ENCODE measurements at regions not wholly inside any gene's neighbourhood (a gene's known extent, or its start where the extent isn't known, plus 50 kb on each side); places are given as distances from the start of the nearest gene placed in this dataset.
A peak's percentile ranks its signal among the peaks of the same experiment; 100 is the strongest.

GRCh38 chr9:109923471-109923760 is 143.4 kb downstream of the PALM2AKAP2 start:
- Histone ChIP-seq H3K4me1 (ENCODE audit: control insufficient read depth in 1 of 2, extremely low read depth in 1 of 2, insufficient read depth in 2 of 2, low read length in 2 of 2) (peaks cover 4 to 8% of the 10 kb centered on the region in 2 experiments), H3K4me3 (ENCODE audit: control insufficient read depth in 1 of 2, extremely low read depth in 1 of 2, low read length in 1 of 2) (no peak overlapping the region), H3K36me3 (ENCODE audit: control insufficient read depth in 2 of 2, extremely low read depth in 1 of 2, insufficient read depth in 1 of 2, low read length in 1 of 2) (no peaks in the 10 kb centered on the region), H3K9me3 (no peaks in the 10 kb centered on the region), H3K27ac (ENCODE audit: low read length) (no peak overlapping the region), H3K27me3 (replicated peaks in 1 of 2; ENCODE audit: control insufficient read depth in 2 of 2, extremely low read depth in 1 of 2, insufficient read depth in 2 of 2, low read length in 1 of 2) (peaks cover 0 to 7% of the 10 kb centered on the region in 2 experiments)
- no peak overlapping the region for H3K4me3 Mint-ChIP-seq
- 83% methylated on average over 4 of the region's 5 CpGs for WGBS (ENCODE audit: insufficient coverage)
- ATAC-seq (replicated peaks in 1 of 4) (no peak), DNase-seq (no peak)
- H3K27me3 Mint-ChIP-seq = no peaks in the 10 kb centered on the region
- no peaks in the 10 kb centered on the region for H3K9me3 Mint-ChIP-seq
- H3K4me1 Mint-ChIP-seq = peaks cover 7 to 15% (median 7%) of the 10 kb centered on the region in 3 donors
- no peak overlapping the region for H3K27ac Mint-ChIP-seq
- no peaks in the 10 kb centered on the region for H3K36me3 Mint-ChIP-seq
- POLR2A ChIA-PET = no interaction called here
- CTCF ChIA-PET = interaction anchor here in 1 of 2 donors (0.6 to 1.1 kb wide), 2 partner anchors 11 to 229 kb away, joined by 3 to 5 read pairs; no protein-coding TSS in a partner anchor

- H3K27ac ChIP-seq (ENCODE audit: low read length) = no peak overlapping the region
- ChIA-PET CTCF (interaction anchor here in 1 of 2 donors (1.1 kb wide), 1 partner anchor 11 kb away, joined by 3 read pairs; no protein-coding TSS in a partner anchor), POLR2A (no interaction called here)
- no peaks in the 10 kb centered on the region for H3K9me3 ChIP-seq
- peaks cover 0 to 4% of the 10 kb centered on the region in 2 experiments for H3K4me1 ChIP-seq (ENCODE audit: control insufficient read depth in 1 of 2, extremely low read depth in 1 of 2, insufficient read depth in 2 of 2, low read length in 2 of 2)
- ATAC-seq (replicated peaks in 1 of 4) = no peak
- peaks cover 0 to 4% of the 10 kb centered on the region in 2 experiments for H3K27me3 ChIP-seq (replicated peaks in 1 of 2; ENCODE audit: control insufficient read depth in 2 of 2, extremely low read depth in 1 of 2, insufficient read depth in 2 of 2, low read length in 1 of 2)
- WGBS (ENCODE audit: insufficient coverage) = 63% methylated on average over 2 of the region's 3 CpGs
- no peaks in the 10 kb centered on the region for H3K27me3 Mint-ChIP-seq
- H3K4me1 Mint-ChIP-seq = peaks cover 3 to 11% (median 3%) of the 10 kb centered on the region in 3 donors
- no peaks in the 10 kb centered on the region for H3K36me3 ChIP-seq (ENCODE audit: control insufficient read depth in 2 of 2, extremely low read depth in 1 of 2, insufficient read depth in 1 of 2, low read length in 1 of 2)
- no peak overlapping the region for H3K4me3 ChIP-seq (ENCODE audit: control insufficient read depth in 1 of 2, extremely low read depth in 1 of 2, low read length in 1 of 2)
- H3K9me3 Mint-ChIP-seq = no peaks in the 10 kb centered on the region
- H3K27ac Mint-ChIP-seq = no peak overlapping the region
- H3K4me3 Mint-ChIP-seq = no peak overlapping the region
- no peak for DNase-seq
- no peaks in the 10 kb centered on the region for H3K36me3 Mint-ChIP-seq
Observed at GRCh38 chr9:109923806-109924205, 143.8 kb downstream of the PALM2AKAP2 start.

- Mint-ChIP-seq H3K36me3 (no peaks in the 10 kb centered on the region), H3K9me3 (no peaks in the 10 kb centered on the region), H3K4me3 (no peak overlapping the region), H3K27me3 (no peaks in the 10 kb centered on the region), H3K27ac (no peak overlapping the region), H3K4me1 (peaks cover 0 to 8% (median 0%) of the 10 kb centered on the region in 3 donors)
- ChIA-PET POLR2A (no interaction called here), CTCF (no interaction called here)
- Histone ChIP-seq H3K27ac (ENCODE audit: low read length) (no peak overlapping the region), H3K27me3 (replicated peaks in 1 of 2; ENCODE audit: control insufficient read depth in 2 of 2, extremely low read depth in 1 of 2, insufficient read depth in 2 of 2, low read length in 1 of 2) (no peaks in the 10 kb centered on the region), H3K4me1 (ENCODE audit: control insufficient read depth in 1 of 2, extremely low read depth in 1 of 2, insufficient read depth in 2 of 2, low read length in 2 of 2) (no peaks in the 10 kb centered on the region), H3K9me3 (no peaks in the 10 kb centered on the region), H3K4me3 (ENCODE audit: control insufficient read depth in 1 of 2, extremely low read depth in 1 of 2, low read length in 1 of 2) (no peak overlapping the region), H3K36me3 (ENCODE audit: control insufficient read depth in 2 of 2, extremely low read depth in 1 of 2, insufficient read depth in 1 of 2, low read length in 1 of 2) (no peaks in the 10 kb centered on the region)
- DNase-seq (no peak), ATAC-seq (replicated peaks in 1 of 4) (no peak)
- WGBS (ENCODE audit: insufficient coverage) = no CpG with 5 or more reads among the region's 2 CpGs
Observed at GRCh38 chr9:109925799-109926198, 145.8 kb downstream of the PALM2AKAP2 start.

- Mint-ChIP-seq H3K9me3 (no peaks in the 10 kb centered on the region), H3K36me3 (no peaks in the 10 kb centered on the region), H3K4me3 (no peak overlapping the region), H3K4me1 (peaks cover 0 to 6% (median 0%) of the 10 kb centered on the region in 3 donors), H3K27me3 (no peaks in the 10 kb centered on the region), H3K27ac (no peak overlapping the region)
- WGBS (ENCODE audit: insufficient coverage) = 20% methylated on average over 1 of the region's 3 CpGs
- no peaks in the 10 kb centered on the region for H3K27me3 ChIP-seq (replicated peaks in 1 of 2; ENCODE audit: control insufficient read depth in 2 of 2, extremely low read depth in 1 of 2, insufficient read depth in 2 of 2, low read length in 1 of 2)
- CTCF ChIA-PET = no interaction called here
- no peak overlapping the region for H3K27ac ChIP-seq (ENCODE audit: low read length)
- H3K4me3 ChIP-seq (ENCODE audit: control insufficient read depth in 1 of 2, extremely low read depth in 1 of 2, low read length in 1 of 2) = no peak overlapping the region
- H3K9me3 ChIP-seq = no peaks in the 10 kb centered on the region
- DNase-seq (no peak), ATAC-seq (replicated peaks in 1 of 4) (no peak)
- POLR2A ChIA-PET = no interaction called here
- H3K4me1 ChIP-seq (ENCODE audit: control insufficient read depth in 1 of 2, extremely low read depth in 1 of 2, insufficient read depth in 2 of 2, low read length in 2 of 2) = no peaks in the 10 kb centered on the region
- H3K36me3 ChIP-seq (ENCODE audit: control insufficient read depth in 2 of 2, extremely low read depth in 1 of 2, insufficient read depth in 1 of 2, low read length in 1 of 2) = no peaks in the 10 kb centered on the region
Observed at GRCh38 chr9:109926421-109926869, 146.4 kb downstream of the PALM2AKAP2 start.

- no peaks in the 10 kb centered on the region for H3K9me3 Mint-ChIP-seq
- H3K36me3 Mint-ChIP-seq = no peaks in the 10 kb centered on the region
- 97% methylated on average over 4 of the region's 7 CpGs for WGBS (ENCODE audit: insufficient coverage)
- no peak overlapping the region for H3K4me3 Mint-ChIP-seq
- ChIA-PET POLR2A (no interaction called here), CTCF (no interaction called here)
- Histone ChIP-seq H3K36me3 (ENCODE audit: control insufficient read depth in 2 of 2, extremely low read depth in 1 of 2, insufficient read depth in 1 of 2, low read length in 1 of 2) (no peaks in the 10 kb centered on the region), H3K9me3 (no peaks in the 10 kb centered on the region), H3K27ac (ENCODE audit: low read length) (no peak overlapping the region), H3K4me1 (ENCODE audit: control insufficient read depth in 1 of 2, extremely low read depth in 1 of 2, insufficient read depth in 2 of 2, low read length in 2 of 2) (peaks cover 3 to 13% of the 10 kb centered on the region in 2 experiments), H3K27me3 (replicated peaks in 1 of 2; ENCODE audit: control insufficient read depth in 2 of 2, extremely low read depth in 1 of 2, insufficient read depth in 2 of 2, low read length in 1 of 2) (peaks cover 0 to 3% of the 10 kb centered on the region in 2 experiments), H3K4me3 (ENCODE audit: control insufficient read depth in 1 of 2, extremely low read depth in 1 of 2, low read length in 1 of 2) (no peak overlapping the region)
- DNase-seq (no peak), ATAC-seq (replicated peaks in 1 of 4) (no peak)
- no peak overlapping the region for H3K27ac Mint-ChIP-seq
- H3K4me1 Mint-ChIP-seq = peaks cover 9 to 13% (median 10%) of the 10 kb centered on the region in 3 donors
- H3K27me3 Mint-ChIP-seq = peaks cover 0 to 1% of the 10 kb centered on the region in 2 donors
Observed at GRCh38 chr9:109931623-109932022, 151.6 kb downstream of the PALM2AKAP2 start.

GRCh38 chr9:109934136-109934856 is 154.3 kb downstream of the PALM2AKAP2 start:
- Mint-ChIP-seq H3K36me3 (no peaks in the 10 kb centered on the region), H3K27me3 (peaks cover 0 to 1% of the 10 kb centered on the region in 2 donors), H3K4me1 (peaks cover 16 to 21% (median 17%) of the 10 kb centered on the region in 3 donors), H3K9me3 (no peaks in the 10 kb centered on the region), H3K27ac (peak overlapping the region in 1 of 2 donors; percentile 11), H3K4me3 (no peak overlapping the region)
- Histone ChIP-seq H3K36me3 (ENCODE audit: control insufficient read depth in 2 of 2, extremely low read depth in 1 of 2, insufficient read depth in 1 of 2, low read length in 1 of 2) (no peaks in the 10 kb centered on the region), H3K4me1 (ENCODE audit: control insufficient read depth in 1 of 2, extremely low read depth in 1 of 2, insufficient read depth in 2 of 2, low read length in 2 of 2) (peaks cover 3 to 26% of the 10 kb centered on the region in 2 experiments), H3K9me3 (no peaks in the 10 kb centered on the region), H3K4me3 (ENCODE audit: control insufficient read depth in 1 of 2, extremely low read depth in 1 of 2, low read length in 1 of 2) (no peak overlapping the region), H3K27ac (ENCODE audit: low read length) (no peak overlapping the region), H3K27me3 (replicated peaks in 1 of 2; ENCODE audit: control insufficient read depth in 2 of 2, extremely low read depth in 1 of 2, insufficient read depth in 2 of 2, low read length in 1 of 2) (peaks cover 0 to 3% of the 10 kb centered on the region in 2 experiments)
- 64% methylated on average over 2 of the region's 5 CpGs for WGBS (ENCODE audit: insufficient coverage)
- CTCF ChIA-PET = no interaction called here
- ATAC-seq (replicated peaks in 1 of 4) (no peak), DNase-seq (no peak)
- POLR2A ChIA-PET = no interaction called here
